ENCODE measurements at regions not wholly inside any gene's neighbourhood (a gene's known extent, or its start where the extent isn't known, plus 50 kb on each side); places are given as distances from the start of the nearest gene placed in this dataset.
A peak's percentile ranks its signal among the peaks of the same experiment; 100 is the strongest.

- no peak overlapping the region for H3K4me3 ChIP-seq (ENCODE audit: low read depth, low read length)
- TF ChIP-seq CTCF (IDR thresholded peaks at IDR 0.05; ENCODE audit: insufficient read depth, low read depth, low read length) = no peak
- no peak for DNase-seq (ENCODE audit: low read depth)
These were observed 63.3 kb upstream of the PRSS1 start for GRCh38 chr7:142685877-142686508.

- no peak for TF ChIP-seq CTCF (IDR thresholded peaks at IDR 0.05; ENCODE audit: insufficient read depth, low read depth, low read length)
- DNase-seq (ENCODE audit: low read depth) = no peak
- no peak overlapping the region for H3K4me3 ChIP-seq (ENCODE audit: low read depth, low read length)
These were observed 67.8 kb upstream of the PRSS1 start for GRCh38 chr7:142681314-142682092.

GRCh38 chr7:142671506-142671905, 77.8 kb upstream of the PRSS1 start:
- no peak overlapping the region for H3K4me3 ChIP-seq (ENCODE audit: low read depth, low read length)
- DNase-seq (ENCODE audit: low read depth) = no peak
- no peak for TF ChIP-seq CTCF (IDR thresholded peaks at IDR 0.05; ENCODE audit: insufficient read depth, low read depth, low read length)

GRCh38 chr7:142670511-142670910, 78.8 kb upstream of the PRSS1 start:
- H3K4me3 ChIP-seq (ENCODE audit: low read depth, low read length) = no peak overlapping the region
- no peak for DNase-seq (ENCODE audit: low read depth)
- no peak for TF ChIP-seq CTCF (IDR thresholded peaks at IDR 0.05; ENCODE audit: insufficient read depth, low read depth, low read length)

- H3K4me3 ChIP-seq (ENCODE audit: low read depth, low read length) = no peak overlapping the region
- TF ChIP-seq CTCF (IDR thresholded peaks at IDR 0.05; ENCODE audit: insufficient read depth, low read depth, low read length) = peak; percentile 47
- DNase-seq (ENCODE audit: low read depth) = peak; percentile 28
These were observed 80.1 kb upstream of the PRSS1 start for GRCh38 chr7:142669074-142669654.

- TF ChIP-seq CTCF (IDR thresholded peaks at IDR 0.05; ENCODE audit: insufficient read depth, low read depth, low read length) = no peak
- no peak overlapping the region for H3K4me3 ChIP-seq (ENCODE audit: low read depth, low read length)
- no peak for DNase-seq (ENCODE audit: low read depth)
These were observed 80.8 kb upstream of the PRSS1 start for GRCh38 chr7:142668495-142668894.

All from fibroblast of villous mesenchyme (primary cell).